CD4-positive, alpha-beta T cell treated with Interleukin-4 for 4 hours (primary cell): ENCODE measurements at regions not wholly inside any gene's neighbourhood (a gene's known extent, or its start where the extent isn't known, plus 50 kb on each side); places are given as distances from the start of the nearest gene placed in this dataset.

ENCODE experiments used
- DNase-seq: peaks from one replicate; pipeline ENCODE4 v3.0.0-alpha.2; 2020

GRCh38 chr2:57859755-57860154 lies 186.9 kb upstream of the VRK2 start:
- no peak for DNase-seq

- DNase-seq = no peak
Measured at GRCh38 chr2:57862153-57862552, 184.5 kb upstream of the VRK2 start.

- DNase-seq = no peak
Measured at GRCh38 chr2:57862727-57863126, 183.9 kb upstream of the VRK2 start.

- no peak for DNase-seq
Measured at GRCh38 chr2:57864926-57865325, 181.7 kb upstream of the VRK2 start.

- no peak for DNase-seq
Measured at GRCh38 chr2:57867730-57868129, 178.9 kb upstream of the VRK2 start.

GRCh38 chr2:57868619-57869139 lies 177.9 kb upstream of the VRK2 start:
- DNase-seq = no peak

GRCh38 chr2:57869758-57870344 lies 176.8 kb upstream of the VRK2 start:
- no peak for DNase-seq

- no peak for DNase-seq
Measured at GRCh38 chr2:57876313-57876712, 170.3 kb upstream of the VRK2 start.

GRCh38 chr2:57877811-57878170 lies 168.8 kb upstream of the VRK2 start:
- DNase-seq = no peak

- DNase-seq = no peak
Measured at GRCh38 chr2:57878171-57878865, 168.3 kb upstream of the VRK2 start.

GRCh38 chr2:57878866-57879210 lies 167.8 kb upstream of the VRK2 start:
- DNase-seq = no peak

- DNase-seq = no peak
Measured at GRCh38 chr2:57880446-57880845, 166.2 kb upstream of the VRK2 start.

- DNase-seq = no peak
Measured at GRCh38 chr2:57880967-57881366, 165.6 kb upstream of the VRK2 start.

- no peak for DNase-seq
Measured at GRCh38 chr2:57881998-57882888, 164.4 kb upstream of the VRK2 start.

GRCh38 chr2:57882895-57883515 lies 163.6 kb upstream of the VRK2 start:
- no peak for DNase-seq

GRCh38 chr2:57884281-57884680 lies 162.3 kb upstream of the VRK2 start:
- DNase-seq = no peak

- DNase-seq = no peak
Measured at GRCh38 chr2:57885742-57886141, 160.9 kb upstream of the VRK2 start.

- DNase-seq = no peak
Measured at GRCh38 chr2:57886161-57886786, 160.3 kb upstream of the VRK2 start.

GRCh38 chr2:57888463-57888862 lies 158.1 kb upstream of the VRK2 start:
- no peak for DNase-seq

GRCh38 chr2:57890464-57890863 lies 156.1 kb upstream of the VRK2 start:
- DNase-seq = no peak

- DNase-seq = no peak
Measured at GRCh38 chr2:57891086-57891712, 155.4 kb upstream of the VRK2 start.

GRCh38 chr2:57892920-57893319 lies 153.7 kb upstream of the VRK2 start:
- DNase-seq = no peak
